ENCODE measurements at regions not wholly inside any gene's neighbourhood (a gene's known extent, or its start where the extent isn't known, plus 50 kb on each side); places are given as distances from the start of the nearest gene placed in this dataset.

GRCh38 chr2:2547451-2547850 is 216.4 kb upstream of the MYT1L start:
- H4K20me1 ChIP-seq (ENCODE audit: insufficient read depth, low read length) = no peaks in the 10 kb centered on the region
- no peak overlapping the region for H3K27ac ChIP-seq (ENCODE audit: low read depth, low read length)
- no peak overlapping the region for H2AFZ ChIP-seq (ENCODE audit: low read length)
- no peak for DNase-seq (ENCODE audit: insufficient read length, low spot score, missing footprints)
- peaks cover 2% of the 10 kb centered on the region for H3K9me3 ChIP-seq (ENCODE audit: low read depth, low read length)
- no peak for TF ChIP-seq CTCF (IDR thresholded peaks at IDR 0.05; ENCODE audit: extremely low read depth, low read depth, low read length)
- H3K36me3 ChIP-seq (ENCODE audit: insufficient read depth, low read length) = no peaks in the 10 kb centered on the region
- H3K79me2 ChIP-seq (ENCODE audit: insufficient read depth, low read length) = no peaks in the 10 kb centered on the region
- no peaks in the 10 kb centered on the region for H3K27me3 ChIP-seq (ENCODE audit: insufficient read depth, low read length)
- H3K4me1 ChIP-seq (ENCODE audit: insufficient read depth, low read length) = no peaks in the 10 kb centered on the region
- no peak overlapping the region for H3K4me2 ChIP-seq (ENCODE audit: insufficient read depth, low read length)
- H3K4me3 ChIP-seq (ENCODE audit: insufficient read depth, low read length) = no peak overlapping the region

GRCh38 chr2:2546046-2546445 is 215.0 kb upstream of the MYT1L start:
- peaks cover 2% of the 10 kb centered on the region for H3K9me3 ChIP-seq (ENCODE audit: low read depth, low read length)
- H3K79me2 ChIP-seq (ENCODE audit: insufficient read depth, low read length) = no peaks in the 10 kb centered on the region
- no peak overlapping the region for H2AFZ ChIP-seq (ENCODE audit: low read length)
- H3K4me2 ChIP-seq (ENCODE audit: insufficient read depth, low read length) = no peak overlapping the region
- H3K27me3 ChIP-seq (ENCODE audit: insufficient read depth, low read length) = no peaks in the 10 kb centered on the region
- no peak for DNase-seq (ENCODE audit: insufficient read length, low spot score, missing footprints)
- H4K20me1 ChIP-seq (ENCODE audit: insufficient read depth, low read length) = no peaks in the 10 kb centered on the region
- no peak overlapping the region for H3K27ac ChIP-seq (ENCODE audit: low read depth, low read length)
- H3K36me3 ChIP-seq (ENCODE audit: insufficient read depth, low read length) = no peaks in the 10 kb centered on the region
- no peaks in the 10 kb centered on the region for H3K4me1 ChIP-seq (ENCODE audit: insufficient read depth, low read length)
- no peak overlapping the region for H3K4me3 ChIP-seq (ENCODE audit: insufficient read depth, low read length)
- TF ChIP-seq CTCF (IDR thresholded peaks at IDR 0.05; ENCODE audit: extremely low read depth, low read depth, low read length) = no peak

- Histone ChIP-seq H2AFZ (ENCODE audit: low read length) (no peak overlapping the region), H3K9me3 (ENCODE audit: low read depth, low read length) (peaks cover 2% of the 10 kb centered on the region), H3K79me2 (ENCODE audit: insufficient read depth, low read length) (no peaks in the 10 kb centered on the region), H3K36me3 (ENCODE audit: insufficient read depth, low read length) (no peaks in the 10 kb centered on the region), H4K20me1 (ENCODE audit: insufficient read depth, low read length) (no peaks in the 10 kb centered on the region), H3K4me2 (ENCODE audit: insufficient read depth, low read length) (no peak overlapping the region), H3K4me3 (ENCODE audit: insufficient read depth, low read length) (no peak overlapping the region), H3K27me3 (ENCODE audit: insufficient read depth, low read length) (no peaks in the 10 kb centered on the region), H3K27ac (ENCODE audit: low read depth, low read length) (no peak overlapping the region), H3K4me1 (ENCODE audit: insufficient read depth, low read length) (no peaks in the 10 kb centered on the region)
- no peak for DNase-seq (ENCODE audit: insufficient read length, low spot score, missing footprints)
- TF ChIP-seq CTCF (IDR thresholded peaks at IDR 0.05; ENCODE audit: extremely low read depth, low read depth, low read length) = no peak
These were observed 212.0 kb upstream of the MYT1L start for GRCh38 chr2:2542966-2543611.

GRCh38 chr2:2542316-2542715 is 211.2 kb upstream of the MYT1L start:
- TF ChIP-seq CTCF (IDR thresholded peaks at IDR 0.05; ENCODE audit: extremely low read depth, low read depth, low read length) = no peak
- Histone ChIP-seq H3K27me3 (ENCODE audit: insufficient read depth, low read length) (no peaks in the 10 kb centered on the region), H3K79me2 (ENCODE audit: insufficient read depth, low read length) (no peaks in the 10 kb centered on the region), H3K4me1 (ENCODE audit: insufficient read depth, low read length) (no peaks in the 10 kb centered on the region), H3K27ac (ENCODE audit: low read depth, low read length) (no peak overlapping the region), H3K4me2 (ENCODE audit: insufficient read depth, low read length) (no peak overlapping the region), H3K9me3 (ENCODE audit: low read depth, low read length) (peaks cover 2% of the 10 kb centered on the region), H2AFZ (ENCODE audit: low read length) (no peak overlapping the region), H3K36me3 (ENCODE audit: insufficient read depth, low read length) (no peaks in the 10 kb centered on the region), H4K20me1 (ENCODE audit: insufficient read depth, low read length) (no peaks in the 10 kb centered on the region), H3K4me3 (ENCODE audit: insufficient read depth, low read length) (no peak overlapping the region)
- no peak for DNase-seq (ENCODE audit: insufficient read length, low spot score, missing footprints)

Data from osteoblast (primary cell).